ENCODE measurements at regions not wholly inside any gene's neighbourhood (a gene's known extent, or its start where the extent isn't known, plus 50 kb on each side); places are given as distances from the start of the nearest gene placed in this dataset.

DNA sequence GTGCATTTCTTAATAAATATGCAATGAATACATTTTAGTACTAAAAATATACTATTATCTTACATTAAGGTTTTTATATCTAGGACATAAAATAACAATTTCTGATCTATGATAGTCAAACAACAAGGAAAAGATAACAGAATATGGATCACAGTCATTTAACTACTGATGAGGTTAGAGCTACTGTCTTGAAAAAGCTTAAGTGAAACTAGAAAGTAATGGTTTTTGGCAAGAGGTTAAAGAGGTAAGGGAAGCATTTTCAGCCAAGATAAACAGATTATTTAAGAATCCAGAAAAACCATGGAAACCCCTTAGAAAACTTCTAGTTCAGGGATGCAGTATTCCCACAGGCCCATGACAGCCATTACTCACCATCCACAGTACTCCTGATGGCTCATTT is 787.4 kb downstream of the DACH1 start:
- DNase-seq (ENCODE audit: low read depth) = peak; percentile 4

DNA sequence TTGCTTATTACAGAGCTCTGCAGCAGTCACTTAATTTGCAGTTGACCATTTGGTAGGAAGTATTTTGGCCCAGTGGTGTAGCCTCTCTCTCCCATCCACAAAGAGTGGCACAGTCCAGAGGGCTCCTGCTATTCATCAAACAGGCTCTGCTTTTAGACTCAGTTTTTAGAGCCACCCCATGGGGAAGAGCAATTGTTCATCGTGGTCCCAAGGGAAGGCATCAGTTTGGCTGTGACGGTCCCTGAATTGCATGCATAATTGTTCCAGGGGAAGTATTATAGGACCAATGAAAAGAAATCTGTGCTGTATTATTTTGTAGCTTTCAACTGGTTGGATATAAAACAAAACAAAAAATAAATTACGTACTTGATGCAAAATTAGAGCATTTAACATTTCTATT is 799.0 kb downstream of the DACH1 start:
- no peak for DNase-seq (ENCODE audit: low read depth)

DNA sequence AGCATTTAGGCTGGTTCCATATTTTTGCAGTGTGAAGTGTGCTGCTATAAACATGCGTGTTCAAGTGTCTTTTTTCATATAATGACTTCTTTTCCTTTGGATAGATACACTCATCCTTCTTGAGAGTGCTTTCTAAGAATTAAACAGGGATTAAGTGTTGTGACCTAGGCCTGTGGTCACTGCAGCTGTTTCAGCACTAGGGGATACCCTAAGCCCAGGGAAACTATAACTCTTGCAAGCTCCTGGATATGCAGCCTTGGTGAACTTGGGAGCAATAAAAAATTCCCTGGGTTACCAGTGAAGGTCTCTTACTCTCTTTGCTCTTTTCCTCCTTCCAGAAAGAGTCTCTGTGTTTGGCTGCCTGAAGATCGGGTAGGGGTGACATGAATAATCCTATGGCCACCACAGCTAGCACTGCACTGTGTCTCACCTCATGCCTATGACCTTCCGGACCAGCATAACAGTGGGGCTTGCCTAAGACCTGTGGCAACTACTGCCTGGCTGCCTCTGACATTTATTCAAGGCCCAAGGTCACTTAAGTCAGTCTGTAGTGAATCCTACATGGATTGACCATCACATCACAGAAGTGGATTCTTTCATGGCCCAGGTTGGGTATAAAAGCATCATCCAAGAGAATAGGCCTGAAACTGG is 799.7 kb downstream of the DACH1 start:
- no peak for DNase-seq (ENCODE audit: low read depth)

DNA sequence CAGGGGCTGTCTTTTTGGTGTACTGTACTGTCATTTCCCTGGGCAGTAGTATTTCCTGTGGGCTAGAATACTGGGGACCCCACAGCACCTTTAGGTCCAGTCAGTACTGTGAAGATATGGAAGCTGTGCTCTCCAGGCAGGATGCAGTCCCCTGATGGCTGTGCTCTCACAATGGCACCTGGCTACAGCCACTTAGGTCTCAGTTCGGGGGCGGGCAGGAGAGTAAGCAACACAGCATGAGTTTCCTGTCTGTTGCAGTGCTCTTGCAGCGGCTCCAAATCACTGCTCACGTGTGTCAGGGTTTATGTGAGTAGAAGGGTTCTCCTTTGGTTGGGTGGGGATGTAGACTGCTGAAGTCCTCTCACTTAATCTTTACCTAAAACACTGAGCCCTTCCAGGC is 810.4 kb downstream of the DACH1 start:
- no peak for DNase-seq (ENCODE audit: low read depth)

DNA sequence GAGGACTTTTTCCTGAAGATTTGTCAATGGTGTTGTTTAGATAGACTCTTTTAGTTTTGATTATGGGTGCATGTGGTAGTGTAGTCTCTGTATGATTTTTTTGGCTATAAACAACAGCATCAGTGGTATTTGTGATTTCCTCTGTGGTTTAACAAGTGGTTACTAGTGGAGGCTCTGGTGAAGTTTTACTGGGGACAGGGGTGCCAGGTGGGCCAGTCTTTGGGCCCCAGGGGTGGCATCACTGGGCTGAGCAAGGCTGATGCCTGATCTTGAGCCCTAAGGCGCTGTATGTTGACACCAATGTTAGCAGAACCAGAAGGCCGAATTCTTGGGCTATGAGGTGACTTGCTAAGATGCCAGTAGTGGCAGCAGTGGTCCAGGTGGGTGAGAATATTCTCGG is 811.4 kb downstream of the DACH1 start:
- DNase-seq (ENCODE audit: low read depth) = no peak

GRCh38 chr13:71055047-71055446 is 812.0 kb downstream of the DACH1 start:
- no peak for DNase-seq (ENCODE audit: low read depth)

- no peak for DNase-seq (ENCODE audit: low read depth)
Observed at GRCh38 chr13:71054358-71054757, 812.6 kb downstream of the DACH1 start.

GRCh38 chr13:71051573-71051972 is 815.4 kb downstream of the DACH1 start:
- DNase-seq (ENCODE audit: low read depth) = no peak

DNA sequence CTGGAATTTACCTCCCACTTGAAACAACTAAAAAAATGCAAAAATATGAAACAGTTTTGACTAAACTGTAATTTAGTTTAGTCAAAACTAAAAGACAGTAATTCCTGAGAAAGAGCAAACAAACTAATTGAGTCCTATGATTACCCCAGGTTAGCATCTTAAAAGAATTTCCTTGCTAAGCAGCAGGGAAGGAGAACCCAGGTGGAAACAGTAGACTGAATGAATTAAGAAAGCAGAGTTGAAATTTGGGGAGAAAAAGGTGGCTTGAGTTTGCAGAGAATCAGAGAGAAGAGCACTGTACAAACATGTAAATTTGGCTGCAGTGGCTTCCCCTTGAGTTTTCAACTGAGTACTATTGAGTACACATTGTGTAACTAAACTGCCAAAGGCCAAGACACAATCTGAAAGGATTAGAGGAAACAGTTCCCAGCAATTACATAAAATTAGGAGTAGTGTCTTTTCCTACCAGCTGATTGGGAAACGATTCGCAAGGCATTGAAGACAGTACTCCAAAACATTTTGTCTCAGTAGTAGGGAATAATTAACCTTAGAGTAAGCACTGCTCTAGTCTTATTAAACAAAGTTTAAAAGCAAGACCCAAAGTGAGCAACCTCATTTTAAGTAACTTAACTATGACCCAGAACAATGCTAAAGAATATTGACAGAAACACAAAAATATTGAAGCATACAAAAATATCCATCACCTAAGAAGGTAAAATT is 820.5 kb downstream of the DACH1 start:
- no peak for DNase-seq (ENCODE audit: low read depth)

DNA sequence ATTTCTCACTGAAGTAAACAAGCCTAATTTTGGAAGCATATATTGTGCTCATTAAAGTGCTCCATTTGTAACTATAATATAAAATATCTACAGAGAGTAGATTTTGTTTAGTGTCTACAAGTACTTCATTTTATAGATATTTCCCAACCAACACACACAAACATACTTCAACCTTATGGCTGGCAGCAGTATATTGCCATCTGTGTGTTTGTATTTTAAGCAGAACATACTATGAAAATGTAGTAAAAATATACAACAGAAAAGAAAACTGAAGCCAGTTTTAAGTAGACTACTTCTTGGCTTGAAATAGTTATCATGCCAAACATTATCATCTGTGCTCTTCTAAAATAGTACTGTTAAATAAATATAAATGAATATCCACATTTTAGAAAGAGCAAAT is 821.9 kb downstream of the DACH1 start:
- DNase-seq (ENCODE audit: low read depth) = no peak

- DNase-seq (ENCODE audit: low read depth) = no peak
Observed at GRCh38 chr13:71039440-71039839, 827.6 kb downstream of the DACH1 start.

- DNase-seq (ENCODE audit: low read depth) = no peak
Observed at GRCh38 chr13:71034018-71034417, 833.0 kb downstream of the DACH1 start.

- DNase-seq (ENCODE audit: low read depth) = no peak
Observed at GRCh38 chr13:71033026-71033425, 834.0 kb downstream of the DACH1 start.

DNA sequence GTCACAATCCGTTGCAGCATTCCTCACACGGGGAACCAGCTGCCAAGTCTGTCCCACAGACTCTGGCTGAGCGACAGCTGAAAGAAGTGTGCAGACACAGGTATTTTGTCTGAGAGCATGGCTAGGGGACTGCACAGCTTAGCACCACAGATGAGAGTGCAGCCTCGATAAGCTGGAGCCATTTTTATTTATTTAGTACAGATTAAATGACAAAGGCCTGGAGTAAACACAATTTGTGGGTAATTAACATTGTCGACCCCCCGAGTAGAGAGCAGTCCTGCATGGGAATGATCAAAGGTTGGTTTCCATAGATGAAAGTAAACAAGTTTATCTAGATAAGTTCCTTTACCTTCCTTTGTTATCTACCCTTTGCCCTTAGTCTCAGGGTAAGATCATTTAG is 836.2 kb downstream of the DACH1 start:
- DNase-seq (ENCODE audit: low read depth) = no peak

- DNase-seq (ENCODE audit: low read depth) = no peak
Observed at GRCh38 chr13:71028884-71029283, 838.1 kb downstream of the DACH1 start.

DNA sequence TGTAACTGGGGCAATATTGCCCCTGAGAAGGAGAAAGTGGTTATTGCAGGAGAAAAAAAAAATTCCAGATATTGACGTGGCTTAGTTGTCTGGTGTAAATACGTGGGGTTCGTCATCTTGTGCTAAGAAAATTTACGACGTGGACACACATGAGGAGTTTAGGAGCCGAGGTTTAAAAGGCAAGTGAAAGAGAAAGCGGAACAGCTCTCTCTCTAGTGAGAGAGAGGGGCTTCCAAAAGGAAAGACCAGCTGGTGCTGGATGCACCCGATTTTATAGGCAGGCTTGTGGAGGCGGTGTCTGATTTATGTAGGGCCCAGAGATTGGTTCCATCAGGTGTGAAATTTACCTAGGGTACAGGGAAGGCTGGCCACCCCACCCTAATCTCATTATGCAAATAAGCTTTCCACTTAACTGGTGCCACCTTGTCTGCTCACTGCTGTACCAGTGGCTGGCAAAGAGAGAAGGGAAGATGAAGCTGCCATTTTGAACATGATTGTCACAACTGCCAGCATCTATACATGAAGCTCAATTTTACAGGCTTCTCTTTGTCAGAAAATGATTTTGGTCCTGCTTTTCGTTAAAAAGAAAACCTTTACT is 845.1 kb downstream of the DACH1 start:
- no peak for DNase-seq (ENCODE audit: low read depth)

GRCh38 chr13:71018995-71019394 is 848.0 kb downstream of the DACH1 start:
- DNase-seq (ENCODE audit: low read depth) = no peak

GRCh38 chr13:71018544-71018943 is 848.5 kb downstream of the DACH1 start:
- DNase-seq (ENCODE audit: low read depth) = no peak

- no peak for DNase-seq (ENCODE audit: low read depth)
Observed at GRCh38 chr13:71017607-71018006, 849.4 kb downstream of the DACH1 start.

DNA sequence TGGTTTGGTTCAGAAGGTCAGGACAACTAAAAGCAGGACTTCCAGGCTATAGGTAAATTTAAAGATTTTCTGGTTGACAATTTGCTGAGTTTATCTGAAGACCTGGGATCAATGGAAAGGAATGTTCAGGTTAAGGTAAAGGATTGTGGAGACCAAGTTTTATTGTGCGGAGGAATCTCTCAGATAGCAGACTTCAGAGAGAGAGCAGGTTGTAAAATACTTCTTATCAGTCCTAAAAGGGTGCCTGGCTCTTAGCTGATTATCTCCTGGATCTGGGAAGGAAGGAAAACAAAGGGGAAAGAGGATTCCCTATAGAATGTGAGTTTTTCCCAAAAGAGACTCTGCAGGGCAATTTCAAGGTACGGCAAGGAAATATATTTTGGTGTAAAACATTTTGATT is 851.5 kb downstream of the DACH1 start:
- DNase-seq (ENCODE audit: low read depth) = no peak

DNA sequence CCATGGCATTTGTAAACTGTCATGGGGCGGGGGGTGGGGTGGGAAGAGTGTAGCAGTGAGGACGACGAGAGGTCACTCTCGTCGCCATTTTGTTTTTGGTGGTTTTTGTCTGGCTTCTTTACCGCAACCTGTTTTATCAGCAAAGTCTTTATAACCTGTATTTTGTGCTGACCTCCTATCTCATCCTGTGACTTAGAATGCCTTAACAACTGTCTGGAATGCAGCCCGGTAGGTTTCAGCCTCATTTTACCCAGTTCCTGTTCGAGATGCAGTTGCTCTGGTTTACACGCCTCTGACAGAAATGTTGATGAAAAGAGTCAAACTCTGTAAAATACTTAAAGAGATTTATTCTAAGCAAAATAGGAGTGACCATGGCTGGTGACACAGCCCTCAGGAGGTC is 852.0 kb downstream of the DACH1 start:
- DNase-seq (ENCODE audit: low read depth) = no peak

DNA sequence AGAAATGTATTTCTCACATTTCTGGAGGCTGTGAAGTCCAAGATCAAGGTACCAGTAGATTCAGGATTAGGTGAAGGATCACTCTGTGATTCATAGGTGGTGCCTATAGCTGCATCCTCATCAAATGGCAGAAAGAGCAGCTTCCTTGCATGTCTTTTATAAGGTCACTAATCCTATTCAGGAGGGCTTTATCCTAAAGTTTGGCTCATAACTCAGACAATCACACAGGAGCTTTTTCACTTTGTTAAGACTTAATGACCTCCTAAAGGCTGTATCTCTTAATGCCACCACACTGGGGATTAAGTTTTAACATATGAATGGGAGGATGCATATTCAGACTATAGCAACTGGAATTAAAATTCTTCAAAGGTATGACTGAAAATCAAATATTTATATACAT is 861.1 kb downstream of the DACH1 start:
- no peak for DNase-seq (ENCODE audit: low read depth)

DNA sequence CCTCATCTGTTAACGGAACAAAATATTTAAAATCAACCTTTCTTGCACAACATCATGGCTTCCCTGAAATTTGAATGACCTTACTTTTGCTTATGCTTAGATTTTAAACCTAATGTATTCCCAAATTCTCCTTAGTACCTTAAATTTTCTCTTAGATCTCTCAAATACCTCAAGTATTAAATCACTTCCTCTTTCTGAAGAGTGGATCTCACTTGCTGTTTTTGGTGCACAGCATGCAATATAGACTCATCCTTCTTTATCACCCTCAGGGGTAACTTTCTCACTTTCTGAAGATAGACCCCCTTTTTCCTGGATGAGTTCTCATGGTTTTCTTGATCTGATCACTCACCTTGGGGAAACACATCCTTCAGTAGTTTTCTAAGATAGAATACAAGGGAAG is 871.7 kb downstream of the DACH1 start:
- no peak for DNase-seq (ENCODE audit: low read depth)

DNA sequence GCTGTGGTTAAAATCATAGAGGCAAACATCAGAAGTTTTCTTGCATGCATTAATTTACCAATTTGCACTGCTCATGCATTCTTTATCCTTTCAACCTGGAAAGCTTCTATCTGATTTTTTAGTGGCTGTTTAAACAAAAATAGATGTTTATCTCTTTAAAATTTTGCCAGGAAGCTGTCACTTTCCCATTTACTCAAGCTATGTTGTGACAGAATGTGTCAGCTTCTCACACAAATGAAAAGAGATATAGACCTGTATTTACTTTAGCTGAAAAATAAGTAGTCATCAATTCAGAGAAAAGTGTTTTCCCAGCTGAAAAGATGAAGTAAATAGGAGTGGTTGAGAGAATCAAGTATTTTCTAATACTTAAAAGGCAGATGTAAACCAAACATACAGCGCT is 872.8 kb downstream of the DACH1 start:
- DNase-seq (ENCODE audit: low read depth) = no peak
